GM06990 (cell line): ENCODE measurements at regions not wholly inside any gene's neighbourhood (a gene's known extent, or its start where the extent isn't known, plus 50 kb on each side); places are given as distances from the start of the nearest gene placed in this dataset.

Experiments
- DNase-seq: peaks from one replicate; pipeline ENCODE4 v3.0.0-alpha.2; 2011; ENCODE audit not compliant: insufficient read length; ENCODE audit errors: extremely low read depth
- H3K27me3 ChIP-seq: replicated peaks from 2 replicates; pipeline ENCODE4 v1.6.0; 2011; ENCODE audit warnings: low read length; ENCODE audit not compliant: control insufficient read depth, insufficient read depth
- H3K36me3 ChIP-seq: 2 replicates; pipeline ENCODE4 v1.5.1; 2011; ENCODE audit warnings: low read length; ENCODE audit not compliant: control insufficient read depth, insufficient read depth
- H3K4me3 ChIP-seq: replicated peaks from 2 replicates; pipeline ENCODE4 v1.5.1; 2011; ENCODE audit warnings: low read depth, mild to moderate bottlenecking, control low read depth, low read length
- CTCF ChIP-seq: IDR thresholded peaks from 2 replicates; pipeline ENCODE4 v1.5.1; 2011; ENCODE audit warnings: low read length, control low read depth, mild to moderate bottlenecking, inconsistent platforms; ENCODE audit not compliant: insufficient read depth, poor library complexity, severe bottlenecking

- H3K4me3 ChIP-seq = no peak overlapping the region
- no peaks in the 10 kb centered on the region for H3K36me3 ChIP-seq
- no peak for DNase-seq
- no peak for TF ChIP-seq CTCF
- H3K27me3 ChIP-seq = no peaks in the 10 kb centered on the region; the same call in 1 of the 2 replicates
Observed at GRCh38 chr9:108639696-108640095, 216.1 kb downstream of the ACTL7B start.

- no peak for DNase-seq
- H3K27me3 ChIP-seq = no peaks in the 10 kb centered on the region; the same call in 1 of the 2 replicates
- H3K4me3 ChIP-seq = no peak overlapping the region
- no peak for TF ChIP-seq CTCF
- H3K36me3 ChIP-seq = no peaks in the 10 kb centered on the region
Observed at GRCh38 chr9:108639091-108639490, 216.7 kb downstream of the ACTL7B start.

GRCh38 chr9:108637340-108637739 lies 218.4 kb downstream of the ACTL7B start:
- Histone ChIP-seq H3K4me3 (no peak overlapping the region), H3K36me3 (no peaks in the 10 kb centered on the region), H3K27me3 (no peaks in the 10 kb centered on the region; the same call in 1 of the 2 replicates)
- no peak for DNase-seq
- TF ChIP-seq CTCF = no peak

- H3K27me3 ChIP-seq = no peaks in the 10 kb centered on the region; the same call in 1 of the 2 replicates
- no peaks in the 10 kb centered on the region for H3K36me3 ChIP-seq
- no peak for TF ChIP-seq CTCF
- no peak for DNase-seq
- no peak overlapping the region for H3K4me3 ChIP-seq
Observed at GRCh38 chr9:108636013-108636412, 219.8 kb downstream of the ACTL7B start.

GRCh38 chr9:108634672-108635462 lies 220.9 kb downstream of the ACTL7B start:
- H3K36me3 ChIP-seq = no peaks in the 10 kb centered on the region
- H3K4me3 ChIP-seq = no peak overlapping the region
- no peak for DNase-seq
- H3K27me3 ChIP-seq = no peaks in the 10 kb centered on the region; the same call in 1 of the 2 replicates
- TF ChIP-seq CTCF = no peak
